NCI-H2107 treated with DMSO at 0.1 percent for 48 hours (cell line): ENCODE measurements at regions not wholly inside any gene's neighbourhood (a gene's known extent, or its start where the extent isn't known, plus 50 kb on each side); places are given as distances from the start of the nearest gene placed in this dataset.

ENCODE experiments used
- DNase-seq: peaks from one replicate; lab custom pipeline; 2025; ENCODE audit not compliant: unreplicated experiment; lab: John Stamatoyannopoulos, UW

DNA sequence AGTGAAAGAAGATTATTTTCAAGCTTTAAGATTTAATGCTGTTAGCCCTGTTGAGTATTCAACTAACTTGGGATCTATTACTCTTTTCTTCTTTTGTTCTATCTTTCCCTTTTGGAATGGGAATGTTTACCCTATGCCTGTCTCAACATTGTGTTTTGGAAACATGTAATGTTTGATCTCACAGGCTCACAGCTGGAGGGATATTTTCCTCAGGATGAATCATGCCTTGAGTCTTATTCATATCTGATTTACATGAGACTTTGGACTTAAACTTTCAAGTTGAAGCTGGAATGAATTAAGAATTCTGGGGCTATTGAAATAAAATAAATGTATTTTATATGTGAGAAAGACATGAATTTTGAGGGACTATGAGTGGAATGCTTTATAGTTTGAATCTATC lies 607.8 kb upstream of the PTGER4 start:
- no peak for DNase-seq

DNA sequence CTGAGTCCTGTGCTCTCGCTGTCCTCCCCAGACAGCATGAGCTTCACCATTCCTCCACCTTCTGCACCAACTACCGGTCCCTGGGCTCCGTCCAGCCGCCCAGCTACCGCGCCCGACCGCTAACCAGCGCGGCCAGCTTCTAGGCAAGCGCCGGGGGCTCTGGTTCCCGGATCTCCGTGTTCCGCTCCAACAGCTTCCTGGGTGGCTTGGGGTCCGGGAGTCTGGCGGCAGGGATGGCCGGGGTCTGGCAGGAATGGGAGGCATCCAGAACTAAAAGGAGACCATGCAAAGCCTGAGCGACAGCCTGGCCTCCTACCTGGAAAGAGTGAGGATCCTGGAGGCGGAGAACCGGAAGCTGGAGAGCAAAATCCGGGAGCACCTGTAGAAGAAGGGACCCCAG lies 613.1 kb upstream of the PTGER4 start:
- DNase-seq: no peak

DNA sequence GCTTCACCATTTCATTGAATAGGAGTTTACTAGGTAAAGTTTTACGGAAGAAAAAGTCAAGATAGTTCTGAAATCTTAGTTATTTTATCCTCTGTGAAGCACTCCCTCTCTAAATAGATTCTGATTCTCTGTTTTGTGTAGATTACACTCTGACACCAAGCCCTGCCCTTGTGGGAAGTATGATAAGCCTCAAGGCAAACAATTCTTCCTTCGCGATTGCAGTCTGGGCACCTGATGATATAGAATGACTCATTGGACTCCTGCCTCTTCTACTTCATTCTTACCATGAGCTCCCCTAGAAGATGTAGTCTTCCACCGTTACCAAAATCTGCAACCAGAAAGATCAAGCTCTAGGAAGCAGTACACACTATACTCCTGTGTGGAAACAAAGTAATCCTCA lies 626.9 kb upstream of the PTGER4 start:
- DNase-seq: no peak

DNA sequence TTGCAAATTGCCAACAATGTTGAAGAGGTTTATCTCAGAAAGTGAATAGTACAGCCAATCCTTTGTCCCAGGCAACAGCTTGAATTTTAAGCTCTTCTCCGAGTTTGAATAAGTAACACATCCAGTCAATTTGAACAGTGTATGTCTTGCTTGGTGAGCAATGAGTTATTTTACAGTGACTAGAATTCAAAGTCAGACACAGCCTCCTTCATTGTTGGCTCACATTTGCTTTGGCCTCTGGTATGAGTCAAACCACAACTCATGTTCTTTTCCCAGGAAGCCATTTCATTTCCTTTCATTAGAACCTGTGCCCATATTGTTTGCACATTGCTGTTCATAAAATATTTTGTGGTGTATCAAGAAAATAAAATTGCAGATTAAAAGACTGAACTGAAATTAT lies 622.0 kb upstream of the DAB2 start:
- no peak for DNase-seq

DNA sequence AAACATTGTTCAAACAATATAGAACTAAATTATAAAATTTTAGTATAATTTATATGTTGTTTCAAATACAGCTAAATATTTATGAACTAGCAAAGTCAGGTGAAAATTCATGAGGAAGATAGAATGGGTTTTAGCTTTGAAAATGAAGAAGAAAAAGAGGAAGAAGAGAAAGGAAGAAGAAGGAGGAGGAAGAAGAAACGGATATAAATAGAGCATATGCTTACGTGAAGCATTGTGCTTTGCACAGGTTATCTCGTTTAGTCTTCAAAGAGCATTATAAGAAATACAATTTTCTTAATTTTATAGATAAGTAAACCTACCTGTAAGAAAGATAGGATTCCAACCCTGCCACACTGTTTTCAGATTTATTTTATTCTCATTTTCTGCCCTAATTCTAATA lies 620.6 kb upstream of the DAB2 start:
- no peak for DNase-seq

DNA sequence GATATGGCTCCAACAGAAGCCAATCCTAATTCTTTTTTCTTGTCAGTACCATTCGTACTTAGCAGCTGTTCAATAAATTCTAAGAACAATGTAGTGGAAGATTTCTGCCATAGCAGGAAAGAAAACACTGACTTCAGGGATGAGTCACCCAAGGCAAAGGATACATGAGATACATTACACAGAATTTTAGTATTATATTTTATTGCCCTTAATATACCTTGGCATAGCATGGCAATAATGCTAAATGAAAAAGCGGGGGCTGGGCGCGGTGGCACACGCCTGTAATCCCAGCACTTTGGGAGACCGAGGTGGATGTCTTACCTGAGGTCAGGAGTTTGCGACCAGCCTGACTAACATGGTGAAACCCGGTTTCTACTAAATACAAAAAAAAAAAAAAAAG lies 619.1 kb upstream of the DAB2 start:
- DNase-seq: no peak

DNA sequence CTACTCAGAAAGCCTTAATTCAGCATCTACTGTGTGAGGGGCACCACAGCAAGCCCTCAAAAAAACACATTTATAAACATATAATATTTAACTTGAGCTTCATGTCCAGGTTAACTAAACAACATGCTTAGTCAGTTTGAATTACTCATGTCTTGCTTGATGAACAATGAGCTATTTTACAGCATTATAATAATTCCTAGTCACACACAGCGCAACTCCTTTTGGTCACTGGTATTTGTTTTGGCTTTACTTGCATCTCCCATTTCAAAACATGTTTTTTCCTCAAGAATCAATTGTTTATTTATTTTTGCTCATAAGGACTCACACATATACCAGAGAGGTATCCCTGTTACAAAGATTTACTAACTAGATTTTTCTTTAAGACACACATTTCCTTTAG lies 616.7 kb upstream of the DAB2 start:
- no peak for DNase-seq

DNA sequence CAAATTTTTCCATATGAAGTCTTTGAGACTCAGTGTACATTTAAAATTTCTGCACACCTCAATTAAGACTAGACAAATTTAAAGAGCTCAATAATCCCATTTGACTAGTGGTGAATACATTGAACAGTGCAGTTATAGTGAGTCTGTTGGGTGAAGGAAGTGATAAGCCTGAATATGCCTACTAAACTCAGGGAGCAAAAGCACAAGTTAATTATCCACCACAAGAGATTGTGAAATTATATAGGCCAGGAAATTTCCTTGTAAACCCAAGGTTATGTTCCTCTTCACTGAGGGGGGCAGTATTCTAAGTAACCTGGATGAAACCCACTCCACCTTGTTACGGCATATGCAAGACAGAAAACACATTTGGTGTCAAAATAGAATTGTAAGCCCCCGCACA lies 612.9 kb upstream of the DAB2 start:
- DNase-seq: no peak

DNA sequence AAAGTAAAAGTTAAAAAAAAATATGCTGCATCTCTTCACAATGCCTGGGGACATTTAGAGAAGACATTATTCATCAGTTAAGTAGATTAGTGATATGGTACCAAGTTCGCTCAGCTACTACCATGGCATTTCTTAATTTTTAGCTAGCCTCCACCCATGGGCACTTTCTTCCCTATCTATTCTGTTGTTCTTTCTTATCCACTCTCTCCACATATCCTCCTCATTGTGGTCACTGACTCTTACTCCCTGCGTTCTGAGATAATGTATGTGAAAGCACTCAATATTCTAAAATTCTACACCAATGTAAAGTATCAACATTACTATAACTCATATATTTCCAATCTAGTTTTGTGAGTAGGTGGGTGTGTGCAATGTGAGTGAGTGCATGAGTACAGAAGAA lies 609.7 kb upstream of the DAB2 start:
- no peak for DNase-seq

DNA sequence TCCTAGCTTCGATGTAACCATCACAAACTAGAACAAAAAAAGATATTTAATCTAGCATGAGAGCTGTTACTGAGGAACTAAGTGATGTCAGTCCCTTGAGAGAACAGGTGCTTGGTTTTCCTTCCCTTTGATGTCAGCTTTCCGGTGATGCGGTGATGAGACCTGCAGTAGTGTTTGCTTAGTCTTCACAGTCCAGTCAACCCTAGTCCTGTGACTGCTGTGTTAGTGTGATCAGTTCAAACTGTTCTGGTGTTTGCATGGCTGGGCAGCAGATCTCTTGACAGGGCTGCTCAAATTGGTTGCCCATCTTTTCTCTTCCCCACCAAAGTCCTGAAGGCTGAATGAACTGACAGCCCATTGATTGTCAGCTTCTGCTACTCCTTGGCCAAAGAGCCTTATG lies 608.6 kb upstream of the DAB2 start:
- DNase-seq: no peak

DNA sequence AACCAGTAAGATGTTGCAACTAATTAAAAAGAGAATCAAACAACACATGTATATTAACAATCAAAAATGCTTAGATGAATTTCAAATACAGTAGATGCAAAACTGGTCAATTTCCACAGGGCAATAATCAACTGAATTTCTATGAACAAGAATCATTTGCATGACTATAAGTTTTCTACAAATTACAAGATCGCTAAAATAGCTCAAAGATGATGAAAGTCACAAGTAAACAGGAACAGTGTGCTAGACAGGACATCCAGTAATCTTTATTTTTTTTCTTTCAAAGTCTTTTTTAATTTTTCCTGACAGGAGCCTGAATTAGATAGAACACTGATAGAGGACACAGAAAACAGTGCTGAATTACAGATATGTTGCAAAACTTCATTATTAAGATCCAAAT lies 608.2 kb upstream of the DAB2 start:
- no peak for DNase-seq

DNA sequence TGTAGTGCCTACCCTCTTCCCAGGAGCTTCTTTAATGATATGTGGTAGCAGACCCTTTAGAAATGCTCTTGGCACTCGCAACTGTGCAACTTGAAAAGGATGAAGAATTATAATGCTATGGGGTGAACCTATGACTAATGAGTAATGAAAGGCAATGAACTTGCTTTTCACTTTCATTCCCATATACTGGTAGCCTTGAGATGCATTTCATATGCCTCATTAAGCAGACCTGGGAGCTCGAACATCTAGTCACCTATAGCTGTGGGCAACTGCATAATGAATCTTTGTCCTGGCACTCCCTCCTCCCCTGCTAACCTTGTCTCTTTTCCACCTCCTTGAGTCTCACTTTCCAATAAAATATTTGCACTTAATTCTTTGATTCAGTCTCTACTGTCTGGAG lies 605.9 kb upstream of the DAB2 start:
- no peak for DNase-seq

DNA sequence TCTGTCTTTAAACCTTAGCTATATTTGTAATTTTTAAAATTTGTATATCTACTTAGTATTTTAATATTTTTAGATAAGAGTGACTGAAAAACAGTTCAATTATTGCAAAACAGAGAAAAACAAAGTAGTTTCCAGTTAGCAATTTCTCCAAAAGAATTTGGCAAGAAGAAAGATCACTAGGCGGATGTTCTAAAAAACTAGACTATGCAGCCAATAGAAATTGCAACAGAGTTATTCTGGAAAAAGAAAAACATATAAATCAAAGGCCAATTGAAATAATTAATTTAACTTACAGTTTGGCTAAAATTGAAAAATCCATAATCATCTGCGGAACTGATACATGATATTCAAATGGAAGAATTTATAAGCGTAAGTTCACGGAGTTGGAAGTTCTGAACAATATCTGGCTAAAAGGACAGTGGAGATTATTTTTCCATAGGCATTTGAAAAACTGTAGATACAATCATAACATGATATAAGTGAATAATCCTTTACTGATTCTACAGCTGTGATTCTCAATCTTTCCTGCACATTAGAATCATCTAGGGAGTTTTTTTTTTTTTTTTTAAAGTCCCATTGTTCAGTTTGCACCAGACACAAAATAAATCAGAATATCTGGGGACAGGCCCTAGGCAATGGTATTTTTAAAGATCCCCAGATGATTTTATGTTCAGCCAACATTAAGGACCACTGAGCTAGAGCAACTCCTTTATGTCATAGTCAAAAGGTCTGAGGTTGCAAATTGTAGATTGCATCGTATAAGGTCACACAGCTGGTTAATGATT lies 605.1 kb upstream of the DAB2 start:
- no peak for DNase-seq

DNA sequence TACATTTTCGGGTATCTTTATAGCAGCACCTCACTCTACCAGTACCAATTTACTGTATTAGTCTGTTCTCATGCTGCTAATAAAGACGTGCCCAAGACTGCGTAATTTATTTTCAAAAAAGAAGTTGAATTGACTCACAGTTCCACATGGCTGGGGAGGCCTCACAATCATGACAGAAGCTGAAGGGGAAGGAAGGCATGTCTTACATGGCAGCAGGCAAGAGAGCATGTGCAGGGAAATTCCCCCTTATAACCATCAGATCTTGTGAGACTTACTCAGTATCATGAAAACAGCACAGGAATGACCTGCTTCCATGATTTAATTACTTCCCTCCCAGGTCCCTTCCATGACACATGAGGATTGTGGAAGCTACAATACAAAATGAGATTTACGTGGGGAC lies 602.6 kb upstream of the DAB2 start:
- no peak for DNase-seq

DNA sequence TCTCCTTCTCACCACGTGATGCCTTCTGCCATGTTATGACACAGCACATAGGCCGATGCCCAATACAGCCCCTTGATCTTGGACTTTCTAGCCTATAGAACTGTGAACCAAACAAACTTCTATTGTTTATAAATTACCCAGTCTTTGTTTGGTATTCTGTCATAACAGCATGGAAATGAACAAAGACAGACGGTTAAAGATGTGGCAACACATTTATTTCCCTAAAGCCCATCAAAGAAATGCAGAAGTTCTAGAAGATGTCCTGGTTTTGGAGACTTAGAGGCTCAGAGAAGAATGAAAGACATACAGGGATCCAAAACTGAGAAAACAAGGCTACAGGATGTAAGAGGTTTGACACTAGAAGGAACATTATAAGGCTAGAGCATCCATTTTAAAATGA lies 600.8 kb upstream of the DAB2 start:
- DNase-seq: no peak

DNA sequence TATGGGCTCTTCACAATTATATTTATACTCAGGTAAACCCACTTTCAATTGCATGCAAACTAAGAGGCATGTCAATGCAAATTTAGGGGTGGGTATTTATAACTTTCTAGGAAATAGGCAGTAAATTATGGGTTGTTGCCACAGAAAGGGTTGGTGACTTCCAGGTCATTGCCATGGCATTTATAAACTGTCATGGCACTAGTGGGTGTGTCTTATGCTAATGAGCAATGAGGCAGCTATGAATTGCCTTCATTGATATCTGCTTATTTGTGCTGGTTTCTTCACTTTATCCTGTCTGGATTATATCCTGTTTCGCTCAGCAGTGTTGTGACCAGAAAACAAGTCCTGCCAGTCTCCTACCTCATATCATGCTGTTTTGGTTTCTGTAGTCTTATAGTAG lies 597.3 kb upstream of the DAB2 start:
- no peak for DNase-seq

DNA sequence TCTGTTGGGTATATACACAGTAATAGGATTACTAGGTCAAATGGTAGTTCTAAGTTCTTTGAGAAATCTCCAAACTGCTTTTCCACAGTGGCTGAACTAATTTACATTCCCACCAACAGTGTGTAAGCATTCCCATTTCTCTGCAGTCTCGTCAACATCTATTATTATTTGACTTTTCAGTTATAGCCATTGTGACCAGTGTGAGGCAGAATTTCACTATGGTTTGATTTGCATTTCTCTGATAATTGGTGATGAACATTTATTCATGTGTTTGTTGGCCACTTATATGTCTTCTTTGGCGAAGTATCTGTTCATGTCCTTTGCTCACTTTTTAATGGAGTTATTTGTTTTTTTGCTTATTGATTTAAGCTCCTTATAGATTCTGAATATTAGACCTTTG lies 596.2 kb upstream of the DAB2 start:
- no peak for DNase-seq

DNA sequence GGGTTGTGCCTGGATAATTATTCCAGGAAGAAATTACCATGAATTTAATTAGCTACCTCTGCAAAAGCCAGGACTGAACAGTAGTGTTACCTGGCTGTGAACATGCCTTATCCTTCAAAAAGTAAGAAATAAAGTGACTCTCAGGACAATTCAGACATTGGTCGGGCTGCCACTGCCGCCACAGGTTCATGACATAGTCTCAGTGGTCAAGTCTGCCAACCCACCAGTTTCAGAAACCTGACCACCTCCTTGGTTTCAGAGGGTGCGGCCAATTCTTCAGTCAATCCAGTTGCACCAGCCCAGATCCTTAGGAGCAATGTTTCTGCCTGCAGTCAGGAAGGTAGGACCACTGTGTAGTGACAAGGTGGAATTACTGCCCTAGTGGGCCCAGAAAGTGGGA lies 593.1 kb upstream of the DAB2 start:
- DNase-seq: no peak

DNA sequence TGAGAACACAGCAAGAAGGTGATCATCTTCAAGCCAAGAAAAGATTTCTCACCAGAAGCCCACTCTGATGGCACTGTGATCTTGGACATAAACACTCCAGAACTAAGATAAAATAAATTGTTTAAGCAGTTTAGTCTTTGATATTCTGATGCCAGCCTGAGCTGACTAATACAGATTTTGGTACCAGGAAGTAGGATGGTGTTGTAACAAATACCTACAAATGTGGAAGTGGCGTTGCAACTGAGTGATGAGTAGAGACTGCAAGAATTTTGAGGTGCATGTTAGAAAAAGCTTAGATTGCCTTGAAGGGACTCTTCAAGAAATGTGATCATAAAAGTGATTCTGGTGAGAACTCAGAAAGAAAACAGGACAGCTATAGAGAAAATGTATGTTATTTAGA lies 592.4 kb upstream of the DAB2 start:
- no peak for DNase-seq

DNA sequence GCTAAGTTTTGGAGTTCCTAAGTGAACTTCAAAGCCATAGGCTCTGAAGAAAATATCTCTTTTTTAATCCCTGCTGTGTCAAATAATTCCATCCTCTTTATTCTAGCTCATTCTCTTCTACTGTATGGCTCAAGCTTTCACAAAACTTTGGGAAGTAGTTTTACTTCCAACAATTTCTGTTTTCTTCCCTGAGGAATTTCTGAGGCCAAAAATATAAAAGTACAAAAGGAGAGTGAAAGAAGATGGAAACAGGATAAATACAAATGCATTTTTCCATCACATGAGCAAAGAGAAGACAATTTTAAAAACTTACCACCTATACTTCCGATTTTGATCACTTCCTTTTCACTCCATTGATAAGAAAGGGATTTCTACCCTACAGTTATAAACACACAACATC lies 585.7 kb upstream of the DAB2 start:
- DNase-seq: no peak

DNA sequence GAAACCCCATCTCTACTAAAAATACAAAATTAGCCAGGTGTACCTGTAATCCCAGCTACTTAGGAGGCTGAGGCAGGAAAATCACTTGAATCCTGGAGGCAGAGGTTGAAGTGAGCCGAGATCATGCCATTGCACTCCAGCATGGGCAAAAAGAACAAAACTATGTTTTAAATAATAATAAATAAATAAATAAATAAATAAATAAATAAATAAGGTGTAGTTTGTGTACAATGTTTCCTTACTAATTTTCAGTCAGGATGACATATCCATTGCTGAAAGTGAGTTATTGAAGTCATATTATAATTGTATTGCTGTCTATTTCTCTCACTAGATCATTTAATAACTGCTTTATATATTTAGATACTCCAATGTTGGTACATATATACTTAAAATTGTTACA lies 581.5 kb upstream of the DAB2 start:
- no peak for DNase-seq

DNA sequence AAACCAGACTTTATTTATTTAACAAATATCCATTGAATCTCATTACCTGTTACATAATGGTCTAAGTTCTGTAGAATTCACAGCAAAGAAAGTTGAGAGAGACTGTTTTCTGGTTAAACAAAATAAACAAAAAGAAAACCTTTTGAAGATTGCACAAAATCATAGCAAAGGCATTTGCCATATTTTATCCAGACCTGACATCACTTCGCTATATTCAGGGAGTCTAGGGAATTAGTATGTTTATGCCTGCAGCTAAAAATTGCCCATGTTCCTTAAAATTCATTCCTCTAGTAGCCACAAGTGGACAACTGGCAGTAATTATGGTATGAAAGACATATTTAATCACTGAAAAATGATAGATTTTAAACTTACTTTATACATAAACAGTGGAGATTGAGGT lies 577.0 kb upstream of the DAB2 start:
- DNase-seq: no peak

DNA sequence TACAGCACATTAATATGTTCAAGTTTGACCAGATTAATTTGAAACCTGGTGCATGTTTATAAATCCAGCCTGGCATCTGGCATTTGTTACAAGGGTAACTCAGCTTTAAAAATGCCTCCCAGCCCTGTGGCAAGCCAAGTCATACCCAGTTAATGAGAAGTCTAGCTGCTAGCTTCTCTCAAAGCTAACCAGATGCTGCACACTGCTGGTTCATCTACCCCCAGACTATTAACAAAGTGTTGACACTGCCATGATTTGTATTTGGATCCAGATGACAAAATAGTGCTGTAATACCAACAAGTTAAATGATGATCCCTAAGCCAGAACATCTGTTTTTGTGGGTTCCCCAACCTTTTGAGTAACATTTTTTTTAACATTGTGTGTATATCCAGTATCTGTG lies 573.7 kb upstream of the DAB2 start:
- DNase-seq: no peak

DNA sequence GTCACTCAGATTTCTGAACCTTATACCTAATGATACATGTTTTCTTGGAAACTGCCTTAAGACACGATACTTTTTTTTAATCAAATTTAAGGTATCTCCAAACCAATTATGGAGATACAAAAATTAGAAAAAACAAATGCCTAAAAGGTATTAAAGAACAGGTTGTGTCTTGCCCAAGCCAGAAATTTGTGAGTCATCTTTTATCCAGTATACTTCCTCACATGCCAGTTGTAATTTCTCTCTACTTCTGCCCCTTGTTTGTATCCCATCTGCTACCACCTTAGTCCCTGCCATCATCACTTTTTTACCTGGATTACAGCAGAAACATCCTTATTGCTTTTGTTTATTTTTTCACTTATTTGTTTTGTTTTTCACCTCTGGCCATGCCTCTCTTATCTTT lies 571.2 kb upstream of the DAB2 start:
- DNase-seq: no peak
